HL-60 (cell line): ENCODE measurements at regions not wholly inside any gene's neighbourhood (a gene's known extent, or its start where the extent isn't known, plus 50 kb on each side); places are given as distances from the start of the nearest gene placed in this dataset.
"Not testable (repeated sequence)": the region's sequence is repeated elsewhere in the genome, so short reads cannot be mapped to it uniquely, and the experiment has no call there.

Source experiments
- DNase-seq, 2 experiments: peaks; one replicate each; pipeline ENCODE4 v3.0.0-alpha.2; 2010 to 2020; ENCODE audit warnings: low read depth in 1 of 2, low spot score in 1 of 2
- H3K27ac ChIP-seq: fragments of 250-450 bp; sonication (Bioruptor Pico); replicated peaks from 2 replicates; pipeline ENCODE4 v1.5.1; 2020; ENCODE audit warnings: mild to moderate bottlenecking, moderate library complexity
- H3K27me3 ChIP-seq: fragments of 250-450 bp; sonication (Bioruptor Pico); 2 replicates; pipeline ENCODE4 v1.5.1; 2021; ENCODE audit warnings: mild to moderate bottlenecking, moderate library complexity; ENCODE audit not compliant: insufficient read depth, poor library complexity, severe bottlenecking
- H3K4me3 ChIP-seq: replicated peaks from 2 replicates; pipeline ENCODE4 v1.5.1; 2011; ENCODE audit warnings: mild to moderate bottlenecking, control low read depth, low read length; ENCODE audit not compliant: insufficient read depth
- CTCF ChIP-seq: IDR thresholded peaks from one replicate; pipeline ENCODE4 v1.5.1; 2011; ENCODE audit warnings: low read length, control low read depth, inconsistent platforms; ENCODE audit not compliant: insufficient read depth
- GABPA ChIP-seq: IDR thresholded peaks from 2 replicates; pipeline ENCODE4 v1.6.1; 2012; ENCODE audit warnings: low read depth
- POLR2AphosphoS5 ChIP-seq: IDR thresholded peaks from 2 replicates; pipeline ENCODE4 v1.6.1; 2012; ENCODE audit warnings: low read depth
- REST ChIP-seq: IDR thresholded peaks from 2 replicates; pipeline ENCODE4 v1.6.1; 2012; ENCODE audit warnings: low read depth; ENCODE audit not compliant: insufficient replicate concordance
- SPI1 ChIP-seq: IDR thresholded peaks from 2 replicates; pipeline ENCODE4 v1.6.1; 2012; ENCODE audit warnings: low read depth, mild to moderate bottlenecking, borderline replicate concordance

GRCh38 chr10:35263827-35264226 lies 72.5 kb upstream of the CCNY start:
- H3K4me3 ChIP-seq, H3K27me3 ChIP-seq, DNase-seq, H3K27ac ChIP-seq: not testable (repeated sequence)

- not testable (repeated sequence) for DNase-seq, H3K4me3 ChIP-seq, H3K27me3 ChIP-seq, H3K27ac ChIP-seq
Observed at GRCh38 chr10:35264636-35265035, 71.7 kb upstream of the CCNY start.

GRCh38 chr10:35265435-35265834 lies 70.9 kb upstream of the CCNY start:
- no peak for TF ChIP-seq REST
- no peak for TF ChIP-seq CTCF
- TF ChIP-seq POLR2AphosphoS5: no peak
- no peak for TF ChIP-seq SPI1
- no peak for TF ChIP-seq GABPA
- Histone ChIP-seq H3K4me3 (no peak overlapping the region), H3K27ac (no peak overlapping the region), H3K27me3 (no peaks in the 10 kb centered on the region)
- no peak for DNase-seq

GRCh38 chr10:35268323-35268722 lies 68.0 kb upstream of the CCNY start:
- H3K27ac ChIP-seq: no peak overlapping the region
- DNase-seq: no peak
- TF ChIP-seq GABPA: no peak
- TF ChIP-seq REST: no peak
- no peak for TF ChIP-seq POLR2AphosphoS5
- TF ChIP-seq SPI1: no peak
- no peak for TF ChIP-seq CTCF

GRCh38 chr10:35268791-35269257 lies 67.5 kb upstream of the CCNY start:
- DNase-seq: no peak
- Histone ChIP-seq H3K27ac (no peak overlapping the region), H3K4me3 (no peak overlapping the region), H3K27me3 (no peaks in the 10 kb centered on the region)
- TF ChIP-seq REST: no peak
- TF ChIP-seq SPI1: no peak
- no peak for TF ChIP-seq POLR2AphosphoS5
- TF ChIP-seq GABPA: no peak
- no peak for TF ChIP-seq CTCF

More at GRCh38 chr10:35268323-35268722, 68.0 kb upstream of the CCNY start:
- Histone ChIP-seq H3K27me3 (no peaks in the 10 kb centered on the region), H3K4me3 (no peak overlapping the region)
